ENCODE measurements at regions not wholly inside any gene's neighbourhood (a gene's known extent, or its start where the extent isn't known, plus 50 kb on each side); places are given as distances from the start of the nearest gene placed in this dataset.

DNA sequence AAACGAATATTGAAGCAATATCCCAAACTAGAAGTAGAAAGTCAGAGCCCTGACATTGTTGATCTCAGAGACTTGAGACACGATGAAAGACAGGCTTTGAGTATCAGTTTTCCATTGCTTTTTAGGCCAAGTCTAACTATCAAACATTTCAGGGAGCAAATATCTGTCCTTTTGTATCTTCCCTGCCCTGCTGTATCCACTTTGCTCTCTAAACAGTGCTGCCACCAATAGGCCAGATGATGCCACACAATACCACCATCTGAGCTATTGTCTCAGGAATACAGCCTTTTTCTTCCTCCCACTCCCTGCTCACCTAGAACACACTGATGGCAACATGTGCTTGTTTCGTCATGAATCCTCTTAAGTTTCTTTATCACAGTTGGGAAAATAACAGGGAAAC lies 62.6 kb upstream of the SPAG17 start:
- TF ChIP-seq, protein P1, sequence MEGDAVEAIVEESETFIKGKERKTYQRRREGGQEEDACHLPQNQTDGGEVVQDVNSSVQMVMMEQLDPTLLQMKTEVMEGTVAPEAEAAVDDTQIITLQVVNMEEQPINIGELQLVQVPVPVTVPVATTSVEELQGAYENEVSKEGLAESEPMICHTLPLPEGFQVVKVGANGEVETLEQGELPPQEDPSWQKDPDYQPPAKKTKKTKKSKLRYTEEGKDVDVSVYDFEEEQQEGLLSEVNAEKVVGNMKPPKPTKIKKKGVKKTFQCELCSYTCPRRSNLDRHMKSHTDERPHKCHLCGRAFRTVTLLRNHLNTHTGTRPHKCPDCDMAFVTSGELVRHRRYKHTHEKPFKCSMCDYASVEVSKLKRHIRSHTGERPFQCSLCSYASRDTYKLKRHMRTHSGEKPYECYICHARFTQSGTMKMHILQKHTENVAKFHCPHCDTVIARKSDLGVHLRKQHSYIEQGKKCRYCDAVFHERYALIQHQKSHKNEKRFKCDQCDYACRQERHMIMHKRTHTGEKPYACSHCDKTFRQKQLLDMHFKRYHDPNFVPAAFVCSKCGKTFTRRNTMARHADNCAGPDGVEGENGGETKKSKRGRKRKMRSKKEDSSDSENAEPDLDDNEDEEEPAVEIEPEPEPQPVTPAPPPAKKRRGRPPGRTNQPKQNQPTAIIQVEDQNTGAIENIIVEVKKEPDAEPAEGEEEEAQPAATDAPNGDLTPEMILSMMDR (IDR thresholded peaks at IDR 0.05; ENCODE audit: insufficient read depth, low read depth, low read length), result no peak
- no peak for TF ChIP-seq EZH2 (IDR thresholded peaks at IDR 0.05; ENCODE audit: insufficient read depth, low read length)

All from astrocyte (in vitro differentiated cells and primary cell).